GM13977 (cell line): ENCODE measurements at regions not wholly inside any gene's neighbourhood (a gene's known extent, or its start where the extent isn't known, plus 50 kb on each side); places are given as distances from the start of the nearest gene placed in this dataset.

Experiments
- DNase-seq: peaks from one replicate; pipeline ENCODE4 v3.0.0; 2012; ENCODE audit warnings: low spot score
- in situ Hi-C: fragments of 300-500 bp; cut with MboI; formaldehyde crosslinking; loops from one replicate; pipeline ENCODE4 v1.12.0; 2022; ENCODE audit warnings: low sequenced_read_pairs, low pct_unique_long_range_greater_than_20kb, mixed read lengths, inconsistent platforms; ENCODE audit not compliant: unreplicated experiment
- TF ChIP-seq, protein P1 (sequence below): IDR thresholded peaks from 2 replicates; pipeline ENCODE4 v1.5.1; 2012; ENCODE audit warnings: mild to moderate bottlenecking, control low read depth; ENCODE audit not compliant: insufficient read depth; ENCODE audit errors: extremely low read depth, missing control alignments

DNA sequence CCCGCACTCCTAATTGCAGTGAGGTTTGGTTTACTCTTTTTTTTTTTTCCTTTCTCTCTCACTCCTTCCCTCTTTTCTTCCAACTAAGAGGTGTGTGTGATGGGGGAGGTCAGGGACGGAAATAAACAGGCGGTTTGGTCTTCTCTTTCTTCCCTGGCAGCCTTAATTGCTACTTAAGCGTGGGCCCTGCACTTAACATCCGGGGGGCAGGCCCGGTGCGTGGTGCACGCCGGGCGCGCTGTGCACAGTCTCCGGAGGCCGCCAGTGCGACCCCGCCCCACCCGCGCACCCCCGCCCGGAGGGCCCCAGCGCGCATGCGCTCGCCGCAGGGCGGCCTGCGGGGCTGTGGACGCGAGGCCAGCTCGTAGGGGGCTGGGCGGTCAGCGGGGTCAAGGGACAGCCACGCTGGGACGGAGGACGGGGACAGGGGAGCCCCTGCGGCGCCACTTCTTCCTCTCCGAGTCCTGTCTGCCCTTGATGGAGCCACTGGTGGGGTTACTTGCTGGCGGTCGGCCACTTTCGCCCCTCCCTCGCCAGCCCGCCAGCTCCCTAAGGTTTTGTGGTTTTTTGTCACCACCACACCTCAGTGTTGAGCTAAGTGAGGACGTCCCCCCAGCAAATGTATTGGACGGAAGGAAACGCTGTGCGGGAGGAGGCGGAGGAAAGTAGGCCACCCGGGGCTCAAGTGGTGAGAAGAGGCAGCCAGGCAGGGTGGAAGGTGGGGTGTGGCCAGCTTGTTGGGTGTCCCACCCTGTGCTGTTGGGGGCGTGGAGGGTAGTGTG lies 120.9 kb downstream of the MRM1 start:
- in situ Hi-C loops = no loop called here
- DNase-seq = peak; percentile 94
- TF ChIP-seq, protein P1, sequence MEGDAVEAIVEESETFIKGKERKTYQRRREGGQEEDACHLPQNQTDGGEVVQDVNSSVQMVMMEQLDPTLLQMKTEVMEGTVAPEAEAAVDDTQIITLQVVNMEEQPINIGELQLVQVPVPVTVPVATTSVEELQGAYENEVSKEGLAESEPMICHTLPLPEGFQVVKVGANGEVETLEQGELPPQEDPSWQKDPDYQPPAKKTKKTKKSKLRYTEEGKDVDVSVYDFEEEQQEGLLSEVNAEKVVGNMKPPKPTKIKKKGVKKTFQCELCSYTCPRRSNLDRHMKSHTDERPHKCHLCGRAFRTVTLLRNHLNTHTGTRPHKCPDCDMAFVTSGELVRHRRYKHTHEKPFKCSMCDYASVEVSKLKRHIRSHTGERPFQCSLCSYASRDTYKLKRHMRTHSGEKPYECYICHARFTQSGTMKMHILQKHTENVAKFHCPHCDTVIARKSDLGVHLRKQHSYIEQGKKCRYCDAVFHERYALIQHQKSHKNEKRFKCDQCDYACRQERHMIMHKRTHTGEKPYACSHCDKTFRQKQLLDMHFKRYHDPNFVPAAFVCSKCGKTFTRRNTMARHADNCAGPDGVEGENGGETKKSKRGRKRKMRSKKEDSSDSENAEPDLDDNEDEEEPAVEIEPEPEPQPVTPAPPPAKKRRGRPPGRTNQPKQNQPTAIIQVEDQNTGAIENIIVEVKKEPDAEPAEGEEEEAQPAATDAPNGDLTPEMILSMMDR = no peak

DNA sequence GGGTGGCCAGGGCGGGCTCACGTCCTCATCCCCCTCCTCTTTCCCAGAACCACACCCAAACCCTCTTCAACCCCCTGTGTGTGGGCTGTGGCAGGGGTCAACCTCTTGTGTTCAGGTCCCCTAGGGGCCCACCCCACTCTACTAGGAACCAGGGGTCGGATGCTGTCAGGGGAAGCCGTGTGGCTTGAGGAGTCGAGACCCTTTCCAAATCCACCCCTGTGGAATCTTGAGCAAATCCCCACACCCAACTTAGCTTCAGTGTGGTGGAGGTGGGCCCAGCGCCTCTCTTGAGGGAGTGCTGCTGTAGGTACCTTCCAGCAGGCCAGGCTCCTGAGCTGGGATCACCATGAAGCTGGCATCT lies 121.5 kb downstream of the MRM1 start:
- in situ Hi-C loops = no loop called here
- TF ChIP-seq, protein P1 = no peak
- no peak for DNase-seq

DNA sequence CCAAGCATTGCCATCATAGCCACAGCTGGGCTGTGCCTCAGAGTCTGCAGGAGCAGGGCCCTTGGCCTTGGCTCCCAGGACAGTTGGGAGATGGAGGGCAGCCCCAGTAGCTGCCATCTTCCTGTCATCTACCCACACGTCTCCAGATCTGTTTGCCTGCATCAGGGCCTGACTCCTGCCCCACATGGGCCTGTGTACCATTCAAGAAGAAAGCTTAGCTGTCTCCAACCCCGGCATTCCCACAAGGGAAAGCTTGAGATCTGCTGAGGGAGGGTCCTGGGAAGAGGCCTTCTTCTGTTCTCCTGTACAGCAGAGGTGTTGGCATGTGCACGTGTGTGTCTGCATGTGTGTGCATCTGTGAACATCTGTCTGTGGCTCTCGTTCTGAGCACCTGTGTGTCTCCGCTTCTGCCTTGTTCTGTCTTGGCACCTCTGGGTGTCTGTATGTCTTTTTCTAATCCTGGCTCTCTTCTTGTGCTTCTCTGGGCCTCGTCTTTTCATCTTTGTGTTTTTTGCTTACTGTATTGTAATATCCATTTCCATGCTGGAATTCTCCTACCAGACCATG lies 122.2 kb downstream of the MRM1 start:
- in situ Hi-C loops = no loop called here
- DNase-seq = no peak
- TF ChIP-seq, protein P1 = no peak

- in situ Hi-C loops = no loop called here
- TF ChIP-seq, protein P1 = no peak
- DNase-seq = no peak
Observed at GRCh38 chr17:36726199-36726598, 124.8 kb downstream of the MRM1 start.

DNA sequence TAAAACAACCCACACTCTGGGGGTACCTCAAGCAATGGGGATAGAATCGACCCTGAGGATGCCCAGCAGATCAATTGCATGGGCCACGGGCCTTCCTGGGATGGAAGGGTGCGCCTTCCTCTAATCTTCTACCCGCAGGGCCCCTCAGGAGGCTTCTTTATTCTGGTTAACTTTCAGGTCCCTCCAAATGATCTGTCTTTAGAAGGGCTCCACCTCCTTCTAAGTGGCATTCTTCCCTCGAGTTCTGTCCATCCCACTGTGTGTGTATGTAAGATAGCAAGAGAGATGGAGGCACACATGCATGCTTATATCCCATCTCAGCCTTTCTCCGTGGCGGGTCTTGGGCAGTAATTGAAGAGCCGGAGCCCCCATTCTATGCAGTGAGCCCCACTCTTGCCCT lies 125.7 kb downstream of the MRM1 start:
- in situ Hi-C loops = no loop called here
- TF ChIP-seq, protein P1 = no peak
- no peak for DNase-seq

- in situ Hi-C loops = no loop called here
Observed at GRCh38 chr17:36727577-36727976, 126.2 kb downstream of the MRM1 start.

More at GRCh38 chr17:36727577-36727976, 126.2 kb downstream of the MRM1 start:
- DNase-seq = no peak
- TF ChIP-seq, protein P1 = no peak
